Fibroblast of mammary gland (primary cell): ENCODE measurements at regions not wholly inside any gene's neighbourhood (a gene's known extent, or its start where the extent isn't known, plus 50 kb on each side); places are given as distances from the start of the nearest gene placed in this dataset.

Experiments
- DNase-seq: peaks from one replicate; pipeline ENCODE4 v3.0.0-alpha.2; 2010; ENCODE audit warnings: low read depth
- H3K4me3 ChIP-seq: 2 replicates; pipeline ENCODE4 v1.5.1; 2011; ENCODE audit warnings: low read depth, mild to moderate bottlenecking, low read length, moderate library complexity; ENCODE audit not compliant: control insufficient read depth
- TF ChIP-seq, protein P1 (sequence below): conservative IDR thresholded peaks from 2 replicates; pipeline ENCODE4 v1.5.1; 2011; ENCODE audit warnings: low read depth, low read length, inconsistent platforms; ENCODE audit not compliant: control insufficient read depth, insufficient read depth

DNA sequence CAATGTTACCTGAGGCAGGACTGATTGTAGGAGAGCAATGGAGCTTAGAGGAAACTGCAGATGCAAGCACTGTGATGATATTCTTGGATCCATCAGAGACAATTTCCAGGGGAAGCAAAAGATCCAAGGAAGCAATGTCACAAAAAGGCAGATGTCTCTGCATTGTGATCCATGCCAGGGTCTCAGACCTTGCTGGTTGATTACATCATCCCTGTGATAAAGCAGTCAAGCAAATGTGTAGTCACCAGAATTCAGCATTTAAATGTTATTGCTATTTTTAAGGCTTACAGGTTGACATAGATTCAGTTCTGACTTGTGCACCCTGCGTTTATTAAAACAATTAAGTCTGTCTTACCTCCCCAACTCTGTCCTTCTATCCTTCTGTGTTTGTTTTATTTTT lies 56.8 kb upstream of the CCDC85A start:
- TF ChIP-seq, protein P1, sequence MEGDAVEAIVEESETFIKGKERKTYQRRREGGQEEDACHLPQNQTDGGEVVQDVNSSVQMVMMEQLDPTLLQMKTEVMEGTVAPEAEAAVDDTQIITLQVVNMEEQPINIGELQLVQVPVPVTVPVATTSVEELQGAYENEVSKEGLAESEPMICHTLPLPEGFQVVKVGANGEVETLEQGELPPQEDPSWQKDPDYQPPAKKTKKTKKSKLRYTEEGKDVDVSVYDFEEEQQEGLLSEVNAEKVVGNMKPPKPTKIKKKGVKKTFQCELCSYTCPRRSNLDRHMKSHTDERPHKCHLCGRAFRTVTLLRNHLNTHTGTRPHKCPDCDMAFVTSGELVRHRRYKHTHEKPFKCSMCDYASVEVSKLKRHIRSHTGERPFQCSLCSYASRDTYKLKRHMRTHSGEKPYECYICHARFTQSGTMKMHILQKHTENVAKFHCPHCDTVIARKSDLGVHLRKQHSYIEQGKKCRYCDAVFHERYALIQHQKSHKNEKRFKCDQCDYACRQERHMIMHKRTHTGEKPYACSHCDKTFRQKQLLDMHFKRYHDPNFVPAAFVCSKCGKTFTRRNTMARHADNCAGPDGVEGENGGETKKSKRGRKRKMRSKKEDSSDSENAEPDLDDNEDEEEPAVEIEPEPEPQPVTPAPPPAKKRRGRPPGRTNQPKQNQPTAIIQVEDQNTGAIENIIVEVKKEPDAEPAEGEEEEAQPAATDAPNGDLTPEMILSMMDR, result no peak
- no peak for DNase-seq
- H3K4me3 ChIP-seq, result no peak overlapping the region

DNA sequence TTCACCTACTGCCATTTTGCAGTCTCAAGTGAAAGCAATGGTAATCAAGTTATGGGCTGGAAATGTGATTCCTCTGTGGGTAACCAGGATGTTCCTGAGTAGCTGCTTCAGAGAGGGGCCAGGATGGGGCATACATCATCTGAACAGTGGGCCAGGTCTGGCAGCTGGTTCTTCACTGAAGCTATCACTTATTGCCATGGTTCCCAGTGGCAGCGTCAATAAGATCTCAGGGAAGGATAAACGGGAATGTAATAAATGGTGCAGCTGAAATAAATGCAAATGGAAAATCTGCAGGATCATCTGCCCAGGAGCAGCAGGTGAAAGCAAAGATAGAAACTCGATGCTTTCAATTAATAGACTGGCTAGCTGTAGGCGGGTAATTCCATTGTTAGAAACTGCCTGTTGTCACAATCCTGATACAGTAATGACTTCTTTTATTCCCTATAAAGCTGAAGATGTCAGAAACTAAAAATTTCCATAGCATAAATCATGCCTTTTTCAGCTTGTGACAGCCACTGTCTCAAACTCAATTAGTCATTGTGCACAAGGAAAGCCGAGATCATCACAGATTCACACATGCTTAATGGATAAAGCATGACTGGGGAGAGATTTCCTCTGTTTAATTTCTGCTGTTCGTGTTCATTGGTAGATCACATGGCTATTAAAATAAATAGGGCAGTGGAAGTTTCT lies 56.2 kb upstream of the CCDC85A start:
- TF ChIP-seq, protein P1, result no peak
- H3K4me3 ChIP-seq, result no peak overlapping the region
- no peak for DNase-seq

DNA sequence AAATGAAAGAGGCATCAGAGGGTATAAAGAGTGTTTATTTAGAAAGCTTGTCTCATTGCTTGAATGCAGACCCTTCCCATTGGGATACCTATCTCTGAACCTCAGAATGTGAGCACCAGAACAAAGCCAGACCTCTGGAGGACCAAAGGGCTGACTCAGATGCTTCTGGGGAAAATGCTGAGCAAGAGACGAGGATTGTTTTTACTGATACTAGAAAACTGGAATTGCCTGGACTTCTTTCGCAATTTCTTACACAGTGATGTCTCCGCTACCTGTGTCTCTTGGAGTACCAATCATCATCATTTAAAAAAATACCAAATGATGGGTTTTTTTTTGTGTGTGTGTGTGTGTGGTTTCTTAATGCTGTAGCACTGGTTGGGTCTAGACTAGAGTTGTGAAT lies 55.6 kb upstream of the CCDC85A start:
- H3K4me3 ChIP-seq, result no peak overlapping the region
- DNase-seq, result peak; percentile 5
- TF ChIP-seq, protein P1, result no peak

DNA sequence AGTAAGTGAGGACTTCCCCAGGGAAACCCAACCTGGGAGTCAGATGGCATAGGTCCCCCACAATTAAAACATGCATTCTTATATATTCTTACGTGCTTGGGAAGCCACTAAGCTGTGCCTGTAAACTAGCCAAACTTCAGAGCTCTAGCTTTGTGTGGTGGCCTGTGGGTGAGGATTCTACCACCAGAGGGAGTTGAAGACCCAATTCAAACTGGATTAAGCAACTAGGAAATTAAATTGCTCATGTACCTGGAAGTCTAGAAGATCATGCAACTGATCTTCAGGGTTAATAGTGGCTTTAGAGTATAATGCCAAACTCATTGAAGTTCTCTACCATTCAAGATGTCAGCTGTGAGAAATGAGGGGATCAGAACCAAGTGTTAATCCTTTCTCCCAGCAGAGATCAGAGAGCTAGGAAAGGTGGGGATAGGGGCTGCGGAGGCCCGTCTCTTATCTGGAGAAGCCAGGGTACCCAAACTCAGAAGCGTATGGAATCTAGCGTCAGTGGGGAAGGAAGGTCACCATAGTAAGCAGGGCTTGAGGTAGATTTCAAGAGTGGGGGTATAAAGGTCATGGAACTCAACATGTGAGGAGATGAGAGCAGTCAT lies 53.2 kb upstream of the CCDC85A start:
- TF ChIP-seq, protein P1, result peak; percentile 79
- peak; percentile 54 for DNase-seq
- H3K4me3 ChIP-seq, result no peak overlapping the region

DNA sequence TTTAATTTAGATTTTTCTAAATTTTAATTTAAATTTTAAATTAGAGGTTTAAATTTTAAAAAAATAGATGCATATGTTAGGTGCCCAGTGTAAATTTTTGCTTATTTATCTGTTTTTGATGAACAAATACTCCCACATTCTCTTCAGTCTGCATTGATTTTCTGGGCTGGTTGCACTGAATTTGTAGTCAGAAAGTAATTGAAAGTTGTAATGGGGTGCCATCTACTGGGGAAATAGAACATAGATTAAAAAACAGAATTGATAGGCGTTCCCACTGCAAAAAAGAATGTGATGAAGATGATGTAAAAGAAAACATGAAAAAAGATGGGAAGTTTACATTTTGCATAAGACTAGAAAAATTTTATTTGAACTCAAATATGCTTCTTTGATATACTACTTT lies 51.7 kb upstream of the CCDC85A start:
- peak; percentile 53 for DNase-seq
- TF ChIP-seq, protein P1, result peak; percentile 48
- H3K4me3 ChIP-seq, result no peak overlapping the region

DNA sequence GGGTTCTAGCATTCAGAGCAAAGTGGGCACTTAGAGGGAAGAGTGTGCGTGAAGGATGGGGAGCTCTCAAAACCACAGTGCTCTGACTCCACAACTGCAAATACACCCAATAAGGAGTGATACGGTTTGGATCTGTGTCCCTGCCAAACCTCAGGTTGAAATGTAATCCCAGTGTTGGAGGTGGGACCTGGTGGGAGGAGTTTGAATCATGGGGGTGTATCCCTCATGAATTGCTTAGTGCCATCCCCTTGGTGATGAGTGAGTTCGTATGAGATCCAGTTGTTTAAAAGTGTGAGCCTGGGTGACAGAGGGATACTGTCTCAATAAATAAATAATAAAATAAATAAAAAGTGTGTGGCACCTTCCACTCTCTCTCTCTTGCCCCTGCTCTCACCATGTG lies 50.3 kb upstream of the CCDC85A start:
- no peak for DNase-seq
- no peak overlapping the region for H3K4me3 ChIP-seq
- TF ChIP-seq, protein P1, result no peak
